GM21381 (cell line): ENCODE measurements at regions not wholly inside any gene's neighbourhood (a gene's known extent, or its start where the extent isn't known, plus 50 kb on each side); places are given as distances from the start of the nearest gene placed in this dataset.

ENCODE experiments used
- ATAC-seq: cut with Tn5 transposase; IDR thresholded peaks from one replicate; pipeline ENCODE4 v1.9.1; 2021; ENCODE audit warnings: mild to moderate bottlenecking, moderate library complexity; ENCODE audit not compliant: unreplicated experiment

GRCh38 chr2:146037334-146037870 is 1517.5 kb upstream of the ZEB2 start:
- ATAC-seq: no peak

DNA sequence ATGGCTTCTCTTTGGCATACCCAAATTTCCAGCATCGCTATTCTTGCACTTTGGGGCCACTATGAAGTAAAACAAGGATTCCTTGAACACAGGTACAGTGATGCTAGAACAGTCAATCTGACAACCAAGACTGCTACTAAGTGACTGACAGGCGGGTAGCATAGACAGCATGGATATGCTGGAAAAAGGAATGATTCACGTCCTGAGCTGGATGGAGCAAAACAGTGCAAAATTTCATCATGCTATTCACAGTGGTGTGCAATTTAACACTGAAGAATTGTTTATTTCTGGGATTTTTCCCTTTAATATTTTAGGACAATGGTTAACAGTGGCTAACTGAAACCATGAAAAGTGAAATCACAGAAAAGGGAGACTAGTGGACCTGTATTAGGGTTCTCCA is 1511.2 kb upstream of the ZEB2 start:
- no peak for ATAC-seq

DNA sequence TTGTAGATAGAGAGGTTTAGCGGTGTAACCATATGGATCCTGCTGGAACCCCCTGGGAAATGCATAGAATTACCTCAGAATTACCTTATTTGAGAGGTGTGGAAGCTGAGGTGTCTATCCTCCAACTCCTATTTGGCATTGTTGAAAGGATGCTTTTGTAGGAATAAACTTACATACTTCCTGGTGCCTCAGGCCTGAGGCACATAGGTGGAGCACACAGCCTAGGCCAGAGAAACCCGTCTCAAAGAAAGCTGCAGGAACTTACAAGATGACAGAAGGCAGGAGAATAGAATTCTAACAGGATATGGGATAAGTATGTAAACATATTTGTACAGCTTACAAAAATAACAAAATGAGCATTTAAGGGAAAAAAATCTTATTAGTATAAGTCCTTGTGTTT is 1507.2 kb upstream of the ZEB2 start:
- no peak for ATAC-seq

- no peak for ATAC-seq
Measured at GRCh38 chr2:146025519-146025918, 1505.6 kb upstream of the ZEB2 start.

DNA sequence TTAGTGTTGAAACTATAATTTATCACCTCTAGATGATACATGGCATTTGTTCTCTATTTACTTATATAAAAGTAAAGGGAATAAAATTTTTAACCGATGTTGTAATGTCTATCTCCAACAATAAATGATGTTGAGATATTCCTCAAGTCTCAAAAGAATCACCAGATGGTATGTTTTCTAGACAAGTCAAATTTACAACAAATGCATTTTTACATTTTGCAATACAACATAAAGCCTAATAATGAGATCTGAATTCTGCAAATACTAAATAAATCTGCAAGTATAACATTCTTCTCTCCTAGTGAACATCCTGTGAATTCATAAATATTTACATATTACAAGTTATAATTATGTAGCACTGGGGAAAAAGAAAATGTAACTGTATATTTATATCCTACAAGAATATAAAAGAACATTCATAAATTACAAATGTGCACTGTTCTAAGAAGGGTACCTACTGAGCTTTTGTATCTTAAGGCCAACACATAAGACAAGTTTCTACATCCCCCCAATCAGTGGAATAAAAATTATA is 1504.4 kb upstream of the ZEB2 start:
- ATAC-seq: no peak

GRCh38 chr2:146004462-146004861 is 1484.5 kb upstream of the ZEB2 start:
- no peak for ATAC-seq

DNA sequence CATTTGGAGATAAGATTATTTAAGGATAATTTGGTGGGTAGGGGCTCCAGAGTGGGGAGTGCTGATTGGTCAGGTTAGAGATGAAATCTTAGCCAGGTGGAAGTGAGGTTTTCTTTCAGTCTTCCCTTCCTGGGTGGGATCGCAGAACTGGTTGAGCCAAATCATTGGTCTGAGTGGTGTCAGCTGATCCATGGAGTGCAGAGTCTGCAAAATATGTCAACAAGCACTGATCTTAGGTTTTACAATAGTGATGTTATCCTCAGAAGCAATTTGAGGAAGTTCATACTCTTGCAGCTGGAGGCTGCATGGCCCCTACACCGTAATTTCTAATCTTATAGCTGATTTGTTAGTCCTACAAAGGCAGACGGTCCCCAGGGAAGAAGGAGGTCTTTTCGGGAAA is 1483.4 kb upstream of the ZEB2 start:
- ATAC-seq: no peak

DNA sequence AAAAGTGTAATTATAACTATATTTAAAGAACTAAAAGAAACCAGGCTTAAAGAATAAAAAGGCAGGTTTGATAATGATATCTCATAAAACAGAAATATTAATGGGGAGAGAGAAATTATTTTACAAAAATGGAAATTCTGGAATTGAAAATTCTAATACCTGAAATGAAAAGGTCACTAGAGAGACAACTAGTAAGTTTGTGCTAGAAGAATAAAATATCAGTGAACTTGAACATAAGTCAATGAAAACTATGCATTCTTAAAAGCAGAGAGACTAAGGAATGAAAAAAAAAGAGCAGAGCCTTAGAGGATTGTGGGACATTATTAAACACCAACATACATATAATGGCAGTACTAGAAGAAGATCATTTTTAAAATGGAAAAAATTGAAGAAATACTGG is 1475.0 kb upstream of the ZEB2 start:
- ATAC-seq: no peak

GRCh38 chr2:145992572-145992971 is 1472.7 kb upstream of the ZEB2 start:
- ATAC-seq: no peak

GRCh38 chr2:145987793-145988192 is 1467.9 kb upstream of the ZEB2 start:
- no peak for ATAC-seq

- no peak for ATAC-seq
Measured at GRCh38 chr2:145985517-145985916, 1465.6 kb upstream of the ZEB2 start.

DNA sequence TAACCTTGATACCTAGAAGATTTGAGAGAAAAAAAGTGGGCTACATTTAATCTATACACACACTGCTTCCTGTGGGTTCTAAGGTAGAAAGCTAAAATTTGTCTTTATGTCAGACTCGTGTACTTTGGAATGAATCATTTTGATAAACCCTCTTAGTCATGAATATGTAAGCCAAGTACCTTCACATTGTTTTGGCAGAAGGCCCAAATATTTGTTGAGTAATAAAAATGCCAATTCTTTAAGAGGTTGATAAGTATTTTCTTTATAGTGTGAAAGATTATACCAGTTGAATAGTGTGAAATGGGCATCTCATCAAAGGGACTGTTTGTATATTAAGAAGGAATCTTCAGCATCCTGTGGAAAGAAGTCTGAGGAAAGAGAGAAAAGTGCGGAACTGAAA is 1464.7 kb upstream of the ZEB2 start:
- no peak for ATAC-seq

- ATAC-seq: no peak
Measured at GRCh38 chr2:145980318-145980717, 1460.4 kb upstream of the ZEB2 start.

DNA sequence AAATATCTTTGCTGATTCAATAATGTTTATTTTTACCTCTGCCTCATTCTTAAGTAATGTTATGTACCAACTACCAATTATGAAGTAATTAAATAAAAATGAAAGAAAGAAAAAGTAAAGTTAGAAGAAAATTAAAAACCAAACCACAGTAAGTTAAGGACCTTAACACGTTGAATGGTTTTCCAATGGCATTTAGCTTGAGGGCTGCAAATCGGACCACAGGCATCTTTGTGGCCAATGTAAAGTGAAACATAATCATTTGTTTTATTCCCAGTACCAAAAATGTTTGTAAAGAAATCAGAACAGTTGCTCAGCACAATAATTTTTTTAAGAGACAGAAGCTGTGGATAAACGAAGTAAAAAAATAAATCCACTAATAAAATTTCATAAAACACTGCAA is 1455.5 kb upstream of the ZEB2 start:
- ATAC-seq: no peak

- no peak for ATAC-seq
Measured at GRCh38 chr2:145961846-145962245, 1441.9 kb upstream of the ZEB2 start.

GRCh38 chr2:145960479-145961163 is 1440.7 kb upstream of the ZEB2 start:
- ATAC-seq: no peak

DNA sequence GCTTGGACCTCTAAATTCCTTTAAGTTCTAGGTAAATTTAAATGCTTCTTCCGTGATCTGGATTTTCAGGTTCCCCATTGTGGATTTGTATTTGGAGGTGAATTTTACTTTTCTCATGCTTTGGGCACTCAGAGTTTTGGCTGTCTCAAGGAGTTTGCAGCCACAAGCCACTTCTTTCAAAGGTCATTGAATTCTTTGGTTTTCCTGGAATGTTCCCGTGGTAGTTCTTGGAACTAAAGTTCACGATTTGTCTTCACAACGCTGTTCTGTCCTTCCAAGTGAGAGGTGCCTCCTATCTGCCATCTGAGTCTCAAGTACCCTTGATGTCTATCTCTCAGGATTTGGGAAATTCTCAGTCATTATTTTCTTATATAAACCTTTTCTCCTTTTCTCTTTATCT is 1438.7 kb upstream of the ZEB2 start:
- ATAC-seq: no peak

- ATAC-seq: no peak
Measured at GRCh38 chr2:145957929-145958328, 1438.0 kb upstream of the ZEB2 start.

- ATAC-seq: no peak
Measured at GRCh38 chr2:145939949-145940348, 1420.0 kb upstream of the ZEB2 start.

DNA sequence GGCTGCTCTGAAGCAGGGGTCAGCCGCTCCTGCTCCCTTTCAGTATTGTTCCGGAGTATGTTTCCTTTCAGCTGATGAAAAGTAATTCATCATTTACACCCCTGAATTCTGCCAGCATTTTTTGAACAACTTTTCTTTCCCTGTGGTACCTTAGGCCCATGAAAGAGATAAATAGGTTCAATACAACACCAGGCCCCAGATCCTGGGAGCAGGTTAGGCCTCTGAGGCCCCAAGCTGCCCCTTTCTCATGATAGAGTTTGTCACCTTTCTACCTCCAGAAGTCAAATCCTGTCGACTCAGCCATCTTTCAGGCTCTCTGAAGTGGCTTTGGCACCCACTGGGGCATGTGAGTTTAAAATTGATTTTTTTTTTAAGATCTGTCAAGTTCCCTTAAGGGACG is 1415.1 kb upstream of the ZEB2 start:
- ATAC-seq: no peak

- ATAC-seq: no peak
Measured at GRCh38 chr2:145931781-145932395, 1412.0 kb upstream of the ZEB2 start.

- ATAC-seq: no peak
Measured at GRCh38 chr2:145930318-145930717, 1410.4 kb upstream of the ZEB2 start.
